Gastrocnemius medialis (tissue), 4 donors: ENCODE measurements at regions not wholly inside any gene's neighbourhood (a gene's known extent, or its start where the extent isn't known, plus 50 kb on each side); places are given as distances from the start of the nearest gene placed in this dataset.

Experiments used
- POLR2A ChIP-seq, 2 donors: fragments of 450-650 bp; IDR thresholded peaks; one replicate each; pipeline ENCODE4 v1.6.1; 2017; ENCODE audit warnings: antibody characterized with exemption in 2 of 2, mild to moderate bottlenecking in 2 of 2, moderate library complexity in 2 of 2
- TF ChIP-seq, protein P1 (sequence below), 5 experiments: fragments of 450-650 bp in 3 of 5; fragments of 200-600 bp in 2 of 5; sonication (generic) in 2 of 5; IDR thresholded peaks in 4 of 5; conservative IDR thresholded peaks in 1 of 5; 1 replicate in 4 of 5; 2 replicates in 1 of 5; pipeline ENCODE4 v1.5.1; 2016 to 2019; ENCODE audit warnings: antibody characterized with exemption in 5 of 5, mild to moderate bottlenecking in 3 of 5, moderate library complexity in 3 of 5

- TF ChIP-seq, protein P1, sequence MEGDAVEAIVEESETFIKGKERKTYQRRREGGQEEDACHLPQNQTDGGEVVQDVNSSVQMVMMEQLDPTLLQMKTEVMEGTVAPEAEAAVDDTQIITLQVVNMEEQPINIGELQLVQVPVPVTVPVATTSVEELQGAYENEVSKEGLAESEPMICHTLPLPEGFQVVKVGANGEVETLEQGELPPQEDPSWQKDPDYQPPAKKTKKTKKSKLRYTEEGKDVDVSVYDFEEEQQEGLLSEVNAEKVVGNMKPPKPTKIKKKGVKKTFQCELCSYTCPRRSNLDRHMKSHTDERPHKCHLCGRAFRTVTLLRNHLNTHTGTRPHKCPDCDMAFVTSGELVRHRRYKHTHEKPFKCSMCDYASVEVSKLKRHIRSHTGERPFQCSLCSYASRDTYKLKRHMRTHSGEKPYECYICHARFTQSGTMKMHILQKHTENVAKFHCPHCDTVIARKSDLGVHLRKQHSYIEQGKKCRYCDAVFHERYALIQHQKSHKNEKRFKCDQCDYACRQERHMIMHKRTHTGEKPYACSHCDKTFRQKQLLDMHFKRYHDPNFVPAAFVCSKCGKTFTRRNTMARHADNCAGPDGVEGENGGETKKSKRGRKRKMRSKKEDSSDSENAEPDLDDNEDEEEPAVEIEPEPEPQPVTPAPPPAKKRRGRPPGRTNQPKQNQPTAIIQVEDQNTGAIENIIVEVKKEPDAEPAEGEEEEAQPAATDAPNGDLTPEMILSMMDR (IDR thresholded peaks at IDR 0.05 in 4 of 5, conservative IDR thresholded peaks at IDR 0.05 in 1 of 5) = no peak
- TF ChIP-seq POLR2A (IDR thresholded peaks at IDR 0.05) = no peak
These were observed 204.4 kb upstream of the C2CD4B start for GRCh38 chr15:62369454-62369853.
